ENCODE measurements at regions not wholly inside any gene's neighbourhood (a gene's known extent, or its start where the extent isn't known, plus 50 kb on each side); places are given as distances from the start of the nearest gene placed in this dataset.

- in situ Hi-C loops (cut with MboI) = no loop called here
- no peaks in the 10 kb centered on the region for H3K9me2 ChIP-seq (ENCODE audit: insufficient read depth)
- TF ChIP-seq EZH2 (IDR thresholded peaks at IDR 0.05; ENCODE audit: insufficient read depth, poor library complexity, severe bottlenecking) (no peak), EZH2phosphoT487 (IDR thresholded peaks at IDR 0.05; ENCODE audit: insufficient read depth, low read depth) (no peak)
- DNase-seq = no peak
- H3K4me1 ChIP-seq (ENCODE audit: insufficient read depth) = no peaks in the 10 kb centered on the region
- no peaks in the 10 kb centered on the region for H3K36me3 ChIP-seq (ENCODE audit: low read depth)
- H3K9ac ChIP-seq = no peak overlapping the region
- H3K27ac ChIP-seq = no peak overlapping the region
- H3F3A ChIP-seq (ENCODE audit: insufficient read depth) = no peaks in the 10 kb centered on the region
- H4K20me1 ChIP-seq (ENCODE audit: insufficient read depth) = no peaks in the 10 kb centered on the region
- H3K4me2 ChIP-seq (ENCODE audit: unreplicated experiment) = no peak overlapping the region
- H3K4me3 ChIP-seq = no peak overlapping the region
- H3K9me3 ChIP-seq (ENCODE audit: low read depth) = no peaks in the 10 kb centered on the region
- H3K27me3 ChIP-seq (replicated peaks; ENCODE audit: insufficient read depth) = no peaks in the 10 kb centered on the region
- H2AFZ ChIP-seq = no peak overlapping the region
- WGBS, 2 experiments (ENCODE audit: low coverage in 1 of 2, low lambda C conversion rate in 2 of 2, missing lambda C conversion rate in 2 of 2) = 39 to 42% methylated on average over 5 of the region's 5 CpGs
- H3K79me2 ChIP-seq (ENCODE audit: insufficient read depth) = no peaks in the 10 kb centered on the region
Measured at GRCh38 chr3:10721101-10721500, 94.9 kb upstream of the SLC6A11 start.

- Histone ChIP-seq H3K79me2 (ENCODE audit: insufficient read depth) (no peaks in the 10 kb centered on the region), H3K9ac (no peak overlapping the region), H3F3A (ENCODE audit: insufficient read depth) (no peaks in the 10 kb centered on the region), H3K9me3 (ENCODE audit: low read depth) (no peaks in the 10 kb centered on the region), H3K4me3 (no peak overlapping the region), H3K4me2 (ENCODE audit: unreplicated experiment) (no peak overlapping the region), H3K4me1 (ENCODE audit: insufficient read depth) (no peaks in the 10 kb centered on the region), H3K27ac (no peak overlapping the region), H4K20me1 (ENCODE audit: insufficient read depth) (no peaks in the 10 kb centered on the region), H3K36me3 (ENCODE audit: low read depth) (no peaks in the 10 kb centered on the region), H3K27me3 (replicated peaks; ENCODE audit: insufficient read depth) (0 out of 2 replicates have a peak, but pooled peaks cover 3% of the 10 kb centered on the region), H3K9me2 (ENCODE audit: insufficient read depth) (no peaks in the 10 kb centered on the region), H2AFZ (no peak overlapping the region)
- DNase-seq = no peak
- WGBS, 2 experiments (ENCODE audit: low coverage in 1 of 2, low lambda C conversion rate in 2 of 2, missing lambda C conversion rate in 2 of 2) = 35 to 39% methylated on average over 6 of the region's 6 CpGs
- no peak for TF ChIP-seq EZH2 (IDR thresholded peaks at IDR 0.05; ENCODE audit: insufficient read depth, poor library complexity, severe bottlenecking)
- no peak for TF ChIP-seq EZH2phosphoT487 (IDR thresholded peaks at IDR 0.05; ENCODE audit: insufficient read depth, low read depth)
- in situ Hi-C loops (cut with MboI) = no loop called here
Measured at GRCh38 chr3:10722911-10723310, 93.1 kb upstream of the SLC6A11 start.

- no peak for DNase-seq
- Histone ChIP-seq H3K4me3 (no peak overlapping the region), H3K27me3 (replicated peaks; ENCODE audit: insufficient read depth) (0 out of 2 replicates have a peak, but pooled peaks cover 3% of the 10 kb centered on the region), H3K9me3 (ENCODE audit: low read depth) (no peaks in the 10 kb centered on the region), H2AFZ (no peak overlapping the region), H3K36me3 (ENCODE audit: low read depth) (no peaks in the 10 kb centered on the region), H3K9me2 (ENCODE audit: insufficient read depth) (no peaks in the 10 kb centered on the region), H3K27ac (no peak overlapping the region), H3F3A (ENCODE audit: insufficient read depth) (no peaks in the 10 kb centered on the region), H3K9ac (no peak overlapping the region), H3K79me2 (ENCODE audit: insufficient read depth) (no peaks in the 10 kb centered on the region), H3K4me1 (ENCODE audit: insufficient read depth) (no peaks in the 10 kb centered on the region), H3K4me2 (ENCODE audit: unreplicated experiment) (no peak overlapping the region), H4K20me1 (ENCODE audit: insufficient read depth) (no peaks in the 10 kb centered on the region)
- TF ChIP-seq EZH2 (IDR thresholded peaks at IDR 0.05; ENCODE audit: insufficient read depth, poor library complexity, severe bottlenecking) (no peak), EZH2phosphoT487 (IDR thresholded peaks at IDR 0.05; ENCODE audit: insufficient read depth, low read depth) (no peak)
- 51 to 56% methylated on average over 6 of the region's 6 CpGs for WGBS, 2 experiments (ENCODE audit: low coverage in 1 of 2, low lambda C conversion rate in 2 of 2, missing lambda C conversion rate in 2 of 2)
- in situ Hi-C loops (cut with MboI) = no loop called here
Measured at GRCh38 chr3:10723991-10724390, 92.0 kb upstream of the SLC6A11 start.

- Histone ChIP-seq H4K20me1 (ENCODE audit: insufficient read depth) (no peaks in the 10 kb centered on the region), H3K79me2 (ENCODE audit: insufficient read depth) (no peaks in the 10 kb centered on the region), H3K9me2 (ENCODE audit: insufficient read depth) (no peaks in the 10 kb centered on the region), H3K27me3 (replicated peaks; ENCODE audit: insufficient read depth) (0 out of 2 replicates have a peak, but pooled peaks cover 3% of the 10 kb centered on the region), H3K4me3 (no peak overlapping the region), H3K4me2 (ENCODE audit: unreplicated experiment) (no peak overlapping the region), H3F3A (ENCODE audit: insufficient read depth) (no peaks in the 10 kb centered on the region), H3K9ac (no peak overlapping the region), H2AFZ (no peak overlapping the region), H3K4me1 (ENCODE audit: insufficient read depth) (no peaks in the 10 kb centered on the region), H3K9me3 (ENCODE audit: low read depth) (no peaks in the 10 kb centered on the region), H3K27ac (no peak overlapping the region), H3K36me3 (ENCODE audit: low read depth) (no peaks in the 10 kb centered on the region)
- in situ Hi-C loops (cut with MboI) = no loop called here
- WGBS, 2 experiments (ENCODE audit: low coverage in 1 of 2, low lambda C conversion rate in 2 of 2, missing lambda C conversion rate in 2 of 2) = 4 to 11% methylated on average over 1 of the region's 1 CpG
- no peak for DNase-seq
- TF ChIP-seq EZH2phosphoT487 (IDR thresholded peaks at IDR 0.05; ENCODE audit: insufficient read depth, low read depth) (no peak), EZH2 (IDR thresholded peaks at IDR 0.05; ENCODE audit: insufficient read depth, poor library complexity, severe bottlenecking) (no peak)
Measured at GRCh38 chr3:10725067-10725466, 91.0 kb upstream of the SLC6A11 start.

- WGBS, 2 experiments (ENCODE audit: low coverage in 1 of 2, low lambda C conversion rate in 2 of 2, missing lambda C conversion rate in 2 of 2) = 20 to 22% methylated on average over 5 of the region's 5 CpGs
- in situ Hi-C loops (cut with MboI) = no loop called here
- H3K9me3 ChIP-seq (ENCODE audit: low read depth) = no peaks in the 10 kb centered on the region
- H3K36me3 ChIP-seq (ENCODE audit: low read depth) = no peaks in the 10 kb centered on the region
- 0 out of 2 replicates have a peak, but pooled peaks cover 3% of the 10 kb centered on the region for H3K27me3 ChIP-seq (replicated peaks; ENCODE audit: insufficient read depth)
- DNase-seq = no peak
- no peaks in the 10 kb centered on the region for H3K9me2 ChIP-seq (ENCODE audit: insufficient read depth)
- H3K4me1 ChIP-seq (ENCODE audit: insufficient read depth) = no peaks in the 10 kb centered on the region
- H3F3A ChIP-seq (ENCODE audit: insufficient read depth) = no peaks in the 10 kb centered on the region
- H3K27ac ChIP-seq = no peak overlapping the region
- no peaks in the 10 kb centered on the region for H4K20me1 ChIP-seq (ENCODE audit: insufficient read depth)
- no peak overlapping the region for H2AFZ ChIP-seq
- TF ChIP-seq EZH2phosphoT487 (IDR thresholded peaks at IDR 0.05; ENCODE audit: insufficient read depth, low read depth) (no peak), EZH2 (IDR thresholded peaks at IDR 0.05; ENCODE audit: insufficient read depth, poor library complexity, severe bottlenecking) (no peak)
- H3K4me3 ChIP-seq = no peak overlapping the region
- H3K9ac ChIP-seq = no peak overlapping the region
- no peak overlapping the region for H3K4me2 ChIP-seq (ENCODE audit: unreplicated experiment)
- H3K79me2 ChIP-seq (ENCODE audit: insufficient read depth) = no peaks in the 10 kb centered on the region
Measured at GRCh38 chr3:10725846-10726245, 90.2 kb upstream of the SLC6A11 start.
